ENCODE measurements at regions not wholly inside any gene's neighbourhood (a gene's known extent, or its start where the extent isn't known, plus 50 kb on each side); places are given as distances from the start of the nearest gene placed in this dataset.
"Not testable (repeated sequence)": the region's sequence is repeated elsewhere in the genome, so short reads cannot be mapped to it uniquely, and the experiment has no call there.

- TF ChIP-seq, protein P1, sequence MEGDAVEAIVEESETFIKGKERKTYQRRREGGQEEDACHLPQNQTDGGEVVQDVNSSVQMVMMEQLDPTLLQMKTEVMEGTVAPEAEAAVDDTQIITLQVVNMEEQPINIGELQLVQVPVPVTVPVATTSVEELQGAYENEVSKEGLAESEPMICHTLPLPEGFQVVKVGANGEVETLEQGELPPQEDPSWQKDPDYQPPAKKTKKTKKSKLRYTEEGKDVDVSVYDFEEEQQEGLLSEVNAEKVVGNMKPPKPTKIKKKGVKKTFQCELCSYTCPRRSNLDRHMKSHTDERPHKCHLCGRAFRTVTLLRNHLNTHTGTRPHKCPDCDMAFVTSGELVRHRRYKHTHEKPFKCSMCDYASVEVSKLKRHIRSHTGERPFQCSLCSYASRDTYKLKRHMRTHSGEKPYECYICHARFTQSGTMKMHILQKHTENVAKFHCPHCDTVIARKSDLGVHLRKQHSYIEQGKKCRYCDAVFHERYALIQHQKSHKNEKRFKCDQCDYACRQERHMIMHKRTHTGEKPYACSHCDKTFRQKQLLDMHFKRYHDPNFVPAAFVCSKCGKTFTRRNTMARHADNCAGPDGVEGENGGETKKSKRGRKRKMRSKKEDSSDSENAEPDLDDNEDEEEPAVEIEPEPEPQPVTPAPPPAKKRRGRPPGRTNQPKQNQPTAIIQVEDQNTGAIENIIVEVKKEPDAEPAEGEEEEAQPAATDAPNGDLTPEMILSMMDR (IDR thresholded peaks at IDR 0.05): not testable (repeated sequence)
- TF ChIP-seq POLR2A (IDR thresholded peaks at IDR 0.05): not testable (repeated sequence)
These were observed 1053.7 kb downstream of the OLFM4 start for GRCh38 chr13:54082309-54082708.

All from thyroid gland (tissue), 4 donors.